ENCODE measurements at regions not wholly inside any gene's neighbourhood (a gene's known extent, or its start where the extent isn't known, plus 50 kb on each side); places are given as distances from the start of the nearest gene placed in this dataset.

DNA sequence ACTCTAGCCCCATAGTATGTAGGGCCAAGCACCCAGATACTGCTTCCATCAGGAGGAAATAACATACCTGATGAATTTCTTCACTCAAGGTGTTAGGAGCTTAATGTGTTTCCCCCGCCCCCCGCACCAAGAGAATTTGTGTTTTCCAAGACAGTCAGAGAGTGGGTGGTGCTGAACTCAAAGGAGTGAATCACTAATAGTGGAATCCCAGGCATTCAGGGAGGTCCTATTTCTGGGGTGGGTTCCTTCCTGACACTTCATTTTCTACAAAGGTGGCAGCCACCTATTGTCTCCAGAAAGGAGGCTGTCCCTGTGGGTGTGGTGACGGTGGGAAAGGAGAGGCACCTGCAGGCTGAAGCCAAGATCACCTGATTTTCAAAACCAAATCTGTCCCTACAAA, 50.8 kb upstream of the ELF5 start:
- peak; percentile 30 for DNase-seq (ENCODE audit: low spot score)

DNA sequence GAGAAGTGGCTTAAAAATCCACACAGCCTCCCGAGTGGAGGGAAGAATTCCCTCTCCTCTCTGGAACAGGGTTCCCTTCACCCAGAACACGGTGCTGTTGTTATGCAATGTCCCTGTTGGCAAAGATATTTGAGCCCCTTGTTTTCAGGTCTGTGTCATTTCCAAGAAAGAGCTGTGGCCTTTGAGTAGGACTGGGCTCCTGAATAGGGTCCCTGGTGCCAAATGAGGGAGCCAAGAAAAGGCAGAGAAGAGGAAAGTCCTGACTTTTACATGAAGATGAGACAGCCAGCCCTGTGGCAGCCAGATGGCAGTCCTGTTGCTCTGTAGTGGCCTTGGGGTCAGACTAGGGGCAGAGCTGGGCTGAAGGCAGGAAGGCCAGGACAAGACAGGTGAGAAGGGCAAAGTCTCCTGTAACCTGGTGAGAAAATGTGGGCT, 51.2 kb upstream of the ELF5 start:
- no peak for DNase-seq (ENCODE audit: low spot score)

DNA sequence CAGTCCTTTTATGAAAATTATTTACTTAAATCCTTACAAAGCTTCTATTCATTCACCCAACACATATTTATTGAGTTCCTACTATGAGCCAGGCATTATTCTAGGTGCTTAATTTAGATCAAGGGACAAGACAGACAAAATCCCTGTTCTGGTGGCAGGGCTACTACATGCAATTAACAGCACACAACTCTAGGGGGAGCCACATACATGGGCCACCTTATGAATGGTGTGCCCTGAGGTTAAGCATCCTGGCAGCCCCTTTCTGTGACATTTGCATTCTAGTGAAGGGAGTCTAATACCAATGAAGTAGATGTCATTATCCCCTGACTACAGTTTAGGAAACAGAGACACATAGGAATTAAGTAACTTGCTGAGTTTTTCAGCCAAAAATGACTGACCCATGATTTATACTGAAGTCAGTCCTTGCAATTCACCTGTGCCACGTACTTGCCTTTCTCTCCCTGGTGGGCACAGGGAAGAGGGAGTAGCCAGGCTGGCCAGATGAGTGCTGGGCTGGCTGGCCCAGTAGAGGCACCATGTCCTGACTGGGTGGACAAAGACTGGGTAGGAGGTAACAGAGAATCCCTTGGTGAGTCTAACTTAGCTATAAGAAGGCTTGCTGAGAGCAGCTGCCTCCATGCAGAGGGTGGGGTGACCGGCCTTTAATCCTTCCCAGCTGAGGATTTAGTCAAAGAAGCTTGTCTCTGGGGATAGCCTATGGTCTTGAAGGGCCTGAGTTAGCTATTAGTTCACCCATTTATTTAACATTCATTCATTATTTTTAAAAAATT, 52.0 kb upstream of the ELF5 start:
- DNase-seq (ENCODE audit: low spot score), result peak; percentile 64

DNA sequence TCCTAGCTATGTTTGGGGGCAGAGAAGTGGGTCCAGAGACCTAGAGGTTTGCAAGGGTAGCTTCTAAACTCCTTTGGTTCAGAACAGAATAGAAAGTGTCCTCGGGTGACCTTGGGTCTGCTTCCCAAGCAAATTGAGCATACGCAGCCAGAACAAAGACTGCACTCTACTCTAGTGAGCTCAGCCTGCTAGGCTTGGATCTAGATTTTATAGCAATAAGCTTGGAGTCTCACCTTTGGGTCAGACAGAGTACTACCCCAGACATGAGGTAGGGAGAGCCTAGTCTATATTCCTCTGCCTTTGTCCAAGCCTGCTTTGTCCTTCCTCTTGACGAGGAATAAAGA, 52.6 kb upstream of the ELF5 start:
- DNase-seq (ENCODE audit: low spot score), result no peak

DNA sequence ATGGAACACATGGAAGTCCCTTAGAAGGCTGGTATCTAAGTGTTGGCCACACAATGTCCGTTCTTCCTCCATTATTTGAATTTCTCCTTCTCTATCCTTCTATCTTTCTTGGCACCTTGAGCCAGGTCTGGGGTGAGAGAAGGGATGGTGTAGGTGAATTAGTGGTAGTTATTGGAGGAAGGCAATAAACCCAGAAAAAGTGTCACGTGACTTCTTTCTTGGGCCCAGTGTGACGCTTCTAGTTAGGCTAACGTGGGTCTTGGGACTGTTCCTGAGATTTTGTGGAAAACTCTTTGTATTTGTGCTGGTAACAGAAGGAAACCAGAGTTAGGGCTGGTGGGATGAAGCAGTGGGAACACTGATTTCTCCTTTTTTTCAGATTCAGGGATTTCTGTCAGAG, 53.1 kb upstream of the ELF5 start:
- DNase-seq (ENCODE audit: low spot score), result no peak

DNA sequence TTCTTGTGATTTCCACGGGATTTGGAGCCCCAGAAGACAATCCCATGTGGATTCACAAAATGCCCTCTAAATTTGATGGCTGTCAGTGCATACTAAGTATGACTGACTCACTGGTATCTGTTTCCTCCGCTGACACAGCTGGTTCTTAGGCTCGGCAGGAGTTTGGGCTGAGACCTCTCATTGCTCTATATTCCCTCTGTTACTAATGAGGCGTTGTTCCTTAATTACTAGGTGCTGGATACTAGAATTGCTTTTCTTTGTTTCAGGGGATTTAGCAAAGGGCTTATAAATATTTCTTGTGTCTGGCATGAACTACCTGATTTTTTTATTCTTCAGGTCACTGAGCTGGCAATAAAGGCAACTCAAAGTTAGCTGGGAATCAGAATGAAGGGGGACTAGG, 53.2 kb upstream of the EHF start:
- DNase-seq (ENCODE audit: low spot score), result no peak

DNA sequence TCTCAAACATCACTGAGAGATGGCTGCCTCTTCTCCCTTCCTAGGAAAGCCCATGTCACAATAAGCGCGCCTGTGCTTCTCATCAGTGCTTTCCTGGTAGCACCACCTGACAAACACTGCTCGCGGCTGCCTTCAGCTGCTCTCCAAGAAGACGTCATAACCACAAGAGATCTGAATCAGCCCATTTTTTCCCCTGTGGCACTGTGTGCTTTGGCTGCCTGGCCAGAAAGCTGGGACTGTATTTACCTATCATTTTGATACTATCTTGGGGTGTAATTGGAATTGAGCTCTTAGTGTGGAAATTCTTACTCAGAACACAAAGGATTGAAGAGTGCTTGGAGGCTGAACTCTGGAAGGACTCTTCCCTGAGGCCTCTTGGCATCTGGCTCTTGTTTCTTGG, 50.3 kb upstream of the EHF start:
- no peak for DNase-seq (ENCODE audit: low spot score)
